ENCODE measurements at regions not wholly inside any gene's neighbourhood (a gene's known extent, or its start where the extent isn't known, plus 50 kb on each side); places are given as distances from the start of the nearest gene placed in this dataset.
A peak's percentile ranks its signal among the peaks of the same experiment; 100 is the strongest.

DNA sequence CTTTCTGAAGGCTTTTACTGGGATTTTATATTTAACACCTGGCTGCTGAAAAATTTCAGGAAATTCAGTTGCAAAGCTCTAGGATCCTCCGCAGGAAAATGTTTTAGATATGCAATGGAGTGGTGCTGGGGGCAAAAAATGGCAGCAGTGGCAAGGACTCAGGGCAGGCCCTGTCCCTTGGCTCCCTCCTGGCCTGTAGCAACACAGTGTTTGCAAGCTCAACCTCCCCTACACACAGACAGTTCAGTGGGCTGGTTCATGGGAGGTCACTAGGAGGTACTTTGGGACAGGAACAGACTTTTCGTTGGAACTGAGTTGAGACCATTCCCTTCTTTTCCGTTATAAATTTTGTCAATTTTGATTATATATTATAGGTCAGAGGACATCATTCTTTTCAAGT, 270.4 kb downstream of the ADAMTS20 start:
- peak overlapping the region in 1 of 7 donors; percentile 25 for H3K27ac Mint-ChIP-seq
- H3K27me3 Mint-ChIP-seq: no peaks in the 10 kb centered on the region
- ChIA-PET POLR2A (ENCODE audit: partially characterized antibody) (no interaction called here), CTCF (ENCODE audit: partially characterized antibody) (no interaction called here)
- no peaks in the 10 kb centered on the region for H3K4me1 Mint-ChIP-seq
- no peaks in the 10 kb centered on the region for H3K36me3 ChIP-seq (ENCODE audit: insufficient read depth, low read length)
- H3K27ac ChIP-seq (ENCODE audit: low read depth, low read length): no peak overlapping the region
- no peak for DNase-seq
- no peaks in the 10 kb centered on the region for H3K4me1 ChIP-seq (ENCODE audit: insufficient read depth, low read length)
- no peaks in the 10 kb centered on the region for H3K9me3 ChIP-seq (ENCODE audit: control insufficient read depth in 1 of 2, low read length in 2 of 2)
- intact Hi-C loops (cut with micrococcal nuclease): no loop called here
- H3K4me3 Mint-ChIP-seq: no peak overlapping the region
- no peaks in the 10 kb centered on the region for H3K36me3 Mint-ChIP-seq
- no peak overlapping the region for H3K4me3 ChIP-seq (ENCODE audit: low read length in 2 of 2)
- H3K27me3 ChIP-seq (ENCODE audit: insufficient read depth, low read length): no peaks in the 10 kb centered on the region
- H3K9me3 Mint-ChIP-seq: peaks cover 0 to 2% (median 0%) of the 10 kb centered on the region in 8 donors

- no peak overlapping the region for H3K27ac Mint-ChIP-seq
- Histone ChIP-seq H3K9me3 (ENCODE audit: control insufficient read depth in 1 of 2, low read length in 2 of 2) (no peaks in the 10 kb centered on the region), H3K27ac (ENCODE audit: low read depth, low read length) (no peak overlapping the region), H3K4me3 (ENCODE audit: low read length in 2 of 2) (no peak overlapping the region), H3K4me1 (ENCODE audit: insufficient read depth, low read length) (no peaks in the 10 kb centered on the region), H3K36me3 (ENCODE audit: insufficient read depth, low read length) (no peaks in the 10 kb centered on the region), H3K27me3 (ENCODE audit: insufficient read depth, low read length) (no peaks in the 10 kb centered on the region)
- intact Hi-C loops (cut with micrococcal nuclease): no loop called here
- no peaks in the 10 kb centered on the region for H3K27me3 Mint-ChIP-seq
- CTCF ChIA-PET (ENCODE audit: partially characterized antibody): no interaction called here
- no peak overlapping the region for H3K4me3 Mint-ChIP-seq
- H3K9me3 Mint-ChIP-seq: peaks cover 0 to 5% (median 0%) of the 10 kb centered on the region in 8 donors
- no peaks in the 10 kb centered on the region for H3K36me3 Mint-ChIP-seq
- no peak for DNase-seq
- no peaks in the 10 kb centered on the region for H3K4me1 Mint-ChIP-seq
- POLR2A ChIA-PET (ENCODE audit: partially characterized antibody): no interaction called here
Measured at GRCh38 chr12:43278541-43278832, 273.5 kb downstream of the ADAMTS20 start.

- H3K9me3 Mint-ChIP-seq: peaks cover 0 to 5% (median 0%) of the 10 kb centered on the region in 8 donors
- H3K4me3 Mint-ChIP-seq: no peak overlapping the region
- CTCF ChIA-PET (ENCODE audit: partially characterized antibody): no interaction called here
- H3K4me1 ChIP-seq (ENCODE audit: insufficient read depth, low read length): no peaks in the 10 kb centered on the region
- intact Hi-C loops (cut with micrococcal nuclease): no loop called here
- no peak for DNase-seq
- no peaks in the 10 kb centered on the region for H3K27me3 ChIP-seq (ENCODE audit: insufficient read depth, low read length)
- H3K9me3 ChIP-seq (ENCODE audit: control insufficient read depth in 1 of 2, low read length in 2 of 2): no peaks in the 10 kb centered on the region
- H3K27ac Mint-ChIP-seq: no peak overlapping the region
- POLR2A ChIA-PET (ENCODE audit: partially characterized antibody): no interaction called here
- H3K36me3 ChIP-seq (ENCODE audit: insufficient read depth, low read length): no peaks in the 10 kb centered on the region
- H3K27me3 Mint-ChIP-seq: no peaks in the 10 kb centered on the region
- no peak overlapping the region for H3K4me3 ChIP-seq (ENCODE audit: low read length in 2 of 2)
- no peak overlapping the region for H3K27ac ChIP-seq (ENCODE audit: low read depth, low read length)
- no peaks in the 10 kb centered on the region for H3K36me3 Mint-ChIP-seq
- H3K4me1 Mint-ChIP-seq: no peaks in the 10 kb centered on the region
Measured at GRCh38 chr12:43277651-43278540, 274.1 kb downstream of the ADAMTS20 start.

- H3K36me3 Mint-ChIP-seq: no peaks in the 10 kb centered on the region
- ChIA-PET CTCF (ENCODE audit: partially characterized antibody) (no interaction called here), POLR2A (ENCODE audit: partially characterized antibody) (no interaction called here)
- Histone ChIP-seq H3K4me3 (ENCODE audit: low read length in 2 of 2) (no peak overlapping the region), H3K4me1 (ENCODE audit: insufficient read depth, low read length) (no peaks in the 10 kb centered on the region), H3K36me3 (ENCODE audit: insufficient read depth, low read length) (no peaks in the 10 kb centered on the region), H3K9me3 (ENCODE audit: control insufficient read depth in 1 of 2, low read length in 2 of 2) (no peaks in the 10 kb centered on the region), H3K27ac (ENCODE audit: low read depth, low read length) (no peak overlapping the region), H3K27me3 (ENCODE audit: insufficient read depth, low read length) (no peaks in the 10 kb centered on the region)
- H3K9me3 Mint-ChIP-seq: peaks cover 0 to 5% (median under 1%) of the 10 kb centered on the region in 8 donors
- no peaks in the 10 kb centered on the region for H3K4me1 Mint-ChIP-seq
- DNase-seq: no peak
- no peak overlapping the region for H3K27ac Mint-ChIP-seq
- intact Hi-C loops (cut with micrococcal nuclease): no loop called here
- no peak overlapping the region for H3K4me3 Mint-ChIP-seq
- no peaks in the 10 kb centered on the region for H3K27me3 Mint-ChIP-seq
Measured at GRCh38 chr12:43273467-43273866, 278.5 kb downstream of the ADAMTS20 start.

GRCh38 chr12:43271659-43272058, 280.3 kb downstream of the ADAMTS20 start:
- intact Hi-C loops (cut with micrococcal nuclease): no loop called here
- Histone ChIP-seq H3K27me3 (ENCODE audit: insufficient read depth, low read length) (no peaks in the 10 kb centered on the region), H3K4me1 (ENCODE audit: insufficient read depth, low read length) (no peaks in the 10 kb centered on the region), H3K27ac (ENCODE audit: low read depth, low read length) (no peak overlapping the region), H3K4me3 (ENCODE audit: low read length in 2 of 2) (no peak overlapping the region), H3K9me3 (ENCODE audit: control insufficient read depth in 1 of 2, low read length in 2 of 2) (no peaks in the 10 kb centered on the region), H3K36me3 (ENCODE audit: insufficient read depth, low read length) (no peaks in the 10 kb centered on the region)
- no peaks in the 10 kb centered on the region for H3K4me1 Mint-ChIP-seq
- no peak for DNase-seq
- no peaks in the 10 kb centered on the region for H3K36me3 Mint-ChIP-seq
- H3K27ac Mint-ChIP-seq: no peak overlapping the region
- ChIA-PET POLR2A (ENCODE audit: partially characterized antibody) (no interaction called here), CTCF (ENCODE audit: partially characterized antibody) (no interaction called here)
- H3K4me3 Mint-ChIP-seq: no peak overlapping the region
- no peaks in the 10 kb centered on the region for H3K27me3 Mint-ChIP-seq
- H3K9me3 Mint-ChIP-seq: peaks cover 0 to 5% (median under 1%) of the 10 kb centered on the region in 8 donors

GRCh38 chr12:43267818-43268217, 284.2 kb downstream of the ADAMTS20 start:
- Histone ChIP-seq H3K27me3 (ENCODE audit: insufficient read depth, low read length) (no peaks in the 10 kb centered on the region), H3K9me3 (ENCODE audit: control insufficient read depth in 1 of 2, low read length in 2 of 2) (no peaks in the 10 kb centered on the region), H3K4me1 (ENCODE audit: insufficient read depth, low read length) (no peaks in the 10 kb centered on the region), H3K36me3 (ENCODE audit: insufficient read depth, low read length) (no peaks in the 10 kb centered on the region), H3K4me3 (ENCODE audit: low read length in 2 of 2) (no peak overlapping the region), H3K27ac (ENCODE audit: low read depth, low read length) (no peak overlapping the region)
- POLR2A ChIA-PET (ENCODE audit: partially characterized antibody): no interaction called here
- intact Hi-C loops (cut with micrococcal nuclease): no loop called here
- Mint-ChIP-seq H3K4me3 (no peak overlapping the region), H3K4me1 (no peaks in the 10 kb centered on the region), H3K36me3 (no peaks in the 10 kb centered on the region), H3K27me3 (no peaks in the 10 kb centered on the region), H3K27ac (no peak overlapping the region), H3K9me3 (peaks cover 0 to 4% (median 0%) of the 10 kb centered on the region in 8 donors)
- CTCF ChIA-PET (ENCODE audit: partially characterized antibody): no interaction called here
- DNase-seq: no peak

DNA sequence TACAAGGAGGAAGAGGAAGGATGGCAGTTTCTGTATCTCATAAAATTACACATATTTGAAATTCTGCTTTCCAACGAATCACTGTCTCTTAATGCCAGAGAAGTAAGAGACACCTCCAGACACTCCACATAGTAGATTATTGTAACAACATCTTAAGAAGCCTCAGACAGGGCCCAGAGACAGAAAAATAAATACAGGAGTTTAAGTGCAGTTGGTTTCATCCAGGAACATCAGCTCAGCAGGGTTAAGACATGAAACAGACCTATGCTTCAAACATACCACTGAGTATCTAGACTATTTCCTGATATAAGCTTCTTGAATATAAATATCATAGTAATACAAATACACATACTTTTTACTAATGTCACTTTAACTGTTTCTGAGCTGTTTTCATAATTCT, 290.3 kb downstream of the ADAMTS20 start:
- DNase-seq: no peak
- no peak overlapping the region for H3K4me3 ChIP-seq (ENCODE audit: low read length in 2 of 2)
- H3K9me3 ChIP-seq (ENCODE audit: control insufficient read depth in 1 of 2, low read length in 2 of 2): no peaks in the 10 kb centered on the region
- H3K27me3 Mint-ChIP-seq: no peaks in the 10 kb centered on the region
- no peak overlapping the region for H3K27ac ChIP-seq (ENCODE audit: low read depth, low read length)
- intact Hi-C loops (cut with micrococcal nuclease): no loop called here
- H3K27me3 ChIP-seq (ENCODE audit: insufficient read depth, low read length): no peaks in the 10 kb centered on the region
- ChIA-PET CTCF (ENCODE audit: partially characterized antibody) (no interaction called here), POLR2A (ENCODE audit: partially characterized antibody) (no interaction called here)
- H3K9me3 Mint-ChIP-seq: peaks cover 0 to 4% (median 0%) of the 10 kb centered on the region in 8 donors
- H3K4me1 Mint-ChIP-seq: no peaks in the 10 kb centered on the region
- H3K36me3 Mint-ChIP-seq: no peaks in the 10 kb centered on the region
- H3K4me3 Mint-ChIP-seq: no peak overlapping the region
- H3K27ac Mint-ChIP-seq: no peak overlapping the region
- H3K4me1 ChIP-seq (ENCODE audit: insufficient read depth, low read length): no peaks in the 10 kb centered on the region
- H3K36me3 ChIP-seq (ENCODE audit: insufficient read depth, low read length): no peaks in the 10 kb centered on the region

All from CD4-positive, alpha-beta memory T cell (primary cell).